GM10248 (cell line): ENCODE measurements at regions not wholly inside any gene's neighbourhood (a gene's known extent, or its start where the extent isn't known, plus 50 kb on each side); places are given as distances from the start of the nearest gene placed in this dataset.

ENCODE experiments used
- CTCF ChIA-PET: fragments of 300-600 bp; sonication (Branson Sonifier 250); formaldehyde crosslinking; extraction: SDS; loops from one replicate; lab custom pipeline; 2021; ENCODE audit warnings: antibody characterized with exemption; lab: Yijun Ruan, JAX
- POLR2A ChIA-PET: fragments of 350-650 bp; sonication (Branson Sonifier 250); formaldehyde crosslinking; extraction: SDS; loops from one replicate; lab custom pipeline; 2020; ENCODE audit warnings: antibody characterized with exemption; lab: Yijun Ruan, JAX
- DNase-seq: peaks from one replicate; pipeline ENCODE4 v3.0.0; 2012; ENCODE audit errors: extremely low spot score
- TF ChIP-seq, protein P1 (sequence below): IDR thresholded peaks from 2 replicates; pipeline ENCODE4 v1.5.1; 2012; ENCODE audit warnings: mild to moderate bottlenecking, low read depth; ENCODE audit errors: extremely low read depth, missing control alignments, control extremely low read depth

DNA sequence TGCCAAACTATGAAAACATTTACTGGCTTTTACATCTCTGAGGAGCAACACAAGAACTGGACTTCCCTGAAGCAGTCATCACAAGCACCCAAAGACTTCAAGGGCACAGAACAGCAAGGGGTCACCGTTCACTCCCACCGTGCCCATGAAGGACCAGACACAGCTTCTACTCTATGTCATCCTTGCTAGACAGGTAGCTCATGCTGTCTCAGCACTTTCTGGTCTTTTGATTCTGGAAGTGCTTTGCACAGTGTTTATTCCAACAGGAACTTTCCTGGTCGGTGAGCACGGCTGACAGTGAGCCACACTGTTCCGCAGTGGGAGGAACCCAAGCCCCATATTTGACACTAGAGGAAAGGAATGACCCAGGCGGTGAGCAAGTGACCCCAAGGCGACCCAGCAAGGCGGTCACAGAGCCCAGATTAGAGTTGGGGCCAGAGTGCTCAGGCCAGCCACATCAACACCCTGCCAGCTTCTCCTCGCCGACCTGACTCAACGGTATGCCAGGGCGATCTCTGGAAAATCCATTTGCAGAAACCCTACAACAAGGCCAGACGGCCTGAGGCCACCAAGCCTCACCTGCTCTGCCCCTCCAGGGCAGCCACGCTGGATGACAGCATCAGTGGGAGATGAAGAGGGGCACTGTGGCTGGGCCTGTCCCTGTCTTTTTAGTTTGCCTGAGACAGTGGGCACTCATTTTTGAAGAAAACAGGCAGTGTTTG is 318.6 kb downstream of the TCERG1L start:
- ChIA-PET POLR2A (no interaction called here), CTCF (no interaction called here)
- DNase-seq = no peak
- TF ChIP-seq, protein P1, sequence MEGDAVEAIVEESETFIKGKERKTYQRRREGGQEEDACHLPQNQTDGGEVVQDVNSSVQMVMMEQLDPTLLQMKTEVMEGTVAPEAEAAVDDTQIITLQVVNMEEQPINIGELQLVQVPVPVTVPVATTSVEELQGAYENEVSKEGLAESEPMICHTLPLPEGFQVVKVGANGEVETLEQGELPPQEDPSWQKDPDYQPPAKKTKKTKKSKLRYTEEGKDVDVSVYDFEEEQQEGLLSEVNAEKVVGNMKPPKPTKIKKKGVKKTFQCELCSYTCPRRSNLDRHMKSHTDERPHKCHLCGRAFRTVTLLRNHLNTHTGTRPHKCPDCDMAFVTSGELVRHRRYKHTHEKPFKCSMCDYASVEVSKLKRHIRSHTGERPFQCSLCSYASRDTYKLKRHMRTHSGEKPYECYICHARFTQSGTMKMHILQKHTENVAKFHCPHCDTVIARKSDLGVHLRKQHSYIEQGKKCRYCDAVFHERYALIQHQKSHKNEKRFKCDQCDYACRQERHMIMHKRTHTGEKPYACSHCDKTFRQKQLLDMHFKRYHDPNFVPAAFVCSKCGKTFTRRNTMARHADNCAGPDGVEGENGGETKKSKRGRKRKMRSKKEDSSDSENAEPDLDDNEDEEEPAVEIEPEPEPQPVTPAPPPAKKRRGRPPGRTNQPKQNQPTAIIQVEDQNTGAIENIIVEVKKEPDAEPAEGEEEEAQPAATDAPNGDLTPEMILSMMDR = no peak

DNA sequence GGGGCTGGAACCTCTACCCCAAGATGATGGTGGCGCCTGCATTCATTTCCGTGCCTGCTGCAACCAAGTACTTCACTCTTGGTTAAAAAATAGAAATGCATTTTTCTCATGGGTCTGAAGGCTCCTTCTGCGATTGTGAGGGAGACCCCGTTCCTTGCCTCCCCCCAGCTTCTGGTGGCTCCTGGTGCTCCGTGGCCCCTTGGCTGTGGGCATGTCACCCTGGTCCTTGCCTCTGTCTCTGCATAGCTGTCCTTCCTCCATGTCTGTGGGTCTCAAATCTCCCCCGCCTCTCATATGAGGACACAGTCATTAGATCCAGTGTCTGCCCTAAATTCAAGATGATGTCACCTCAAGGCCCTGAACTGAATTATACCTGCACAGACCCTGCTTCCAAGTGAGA is 317.9 kb downstream of the TCERG1L start:
- TF ChIP-seq, protein P1 = no peak
- DNase-seq = no peak
- POLR2A ChIA-PET = no interaction called here
- CTCF ChIA-PET = no interaction called here

DNA sequence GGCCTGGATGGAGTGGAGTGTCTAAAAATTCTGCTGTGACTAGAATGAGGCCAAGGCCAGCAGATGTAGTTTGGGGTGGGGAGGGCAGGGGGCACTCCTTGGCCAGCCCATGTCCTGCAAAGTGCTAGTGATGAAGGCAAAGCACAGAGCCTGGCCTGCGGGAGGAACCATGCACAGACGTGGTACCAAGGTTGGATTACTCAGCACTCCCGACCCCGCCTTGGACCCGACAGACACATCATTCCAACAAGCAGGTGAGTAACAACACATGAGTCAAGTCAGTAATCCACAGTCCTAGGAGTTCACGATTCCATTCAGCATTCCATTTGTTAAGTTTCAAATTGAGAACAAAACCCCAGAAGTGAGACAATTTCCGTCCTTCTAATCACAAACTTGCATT is 317.3 kb downstream of the TCERG1L start:
- TF ChIP-seq, protein P1 = no peak
- no peak for DNase-seq
- ChIA-PET POLR2A (no interaction called here), CTCF (no interaction called here)

DNA sequence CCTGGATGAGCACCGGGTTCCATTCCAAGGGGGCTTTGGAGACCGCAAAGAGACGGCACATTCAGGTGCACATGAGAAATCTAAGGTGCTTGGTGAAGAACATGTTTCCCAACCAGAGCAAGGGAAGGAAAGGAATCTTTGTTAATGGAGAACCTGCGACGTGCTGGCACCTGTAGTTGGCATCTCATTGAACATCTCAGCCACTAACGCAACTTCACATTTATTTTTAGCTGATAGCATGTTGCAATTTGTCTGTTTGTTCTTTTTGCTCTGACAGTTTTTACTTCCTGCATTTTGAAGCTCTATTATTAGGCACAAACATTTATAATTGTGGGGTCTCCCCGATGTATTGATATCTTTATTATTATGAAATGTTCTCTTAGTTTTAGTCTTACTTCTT is 316.7 kb downstream of the TCERG1L start:
- TF ChIP-seq, protein P1 = no peak
- POLR2A ChIA-PET = no interaction called here
- CTCF ChIA-PET = no interaction called here
- no peak for DNase-seq

DNA sequence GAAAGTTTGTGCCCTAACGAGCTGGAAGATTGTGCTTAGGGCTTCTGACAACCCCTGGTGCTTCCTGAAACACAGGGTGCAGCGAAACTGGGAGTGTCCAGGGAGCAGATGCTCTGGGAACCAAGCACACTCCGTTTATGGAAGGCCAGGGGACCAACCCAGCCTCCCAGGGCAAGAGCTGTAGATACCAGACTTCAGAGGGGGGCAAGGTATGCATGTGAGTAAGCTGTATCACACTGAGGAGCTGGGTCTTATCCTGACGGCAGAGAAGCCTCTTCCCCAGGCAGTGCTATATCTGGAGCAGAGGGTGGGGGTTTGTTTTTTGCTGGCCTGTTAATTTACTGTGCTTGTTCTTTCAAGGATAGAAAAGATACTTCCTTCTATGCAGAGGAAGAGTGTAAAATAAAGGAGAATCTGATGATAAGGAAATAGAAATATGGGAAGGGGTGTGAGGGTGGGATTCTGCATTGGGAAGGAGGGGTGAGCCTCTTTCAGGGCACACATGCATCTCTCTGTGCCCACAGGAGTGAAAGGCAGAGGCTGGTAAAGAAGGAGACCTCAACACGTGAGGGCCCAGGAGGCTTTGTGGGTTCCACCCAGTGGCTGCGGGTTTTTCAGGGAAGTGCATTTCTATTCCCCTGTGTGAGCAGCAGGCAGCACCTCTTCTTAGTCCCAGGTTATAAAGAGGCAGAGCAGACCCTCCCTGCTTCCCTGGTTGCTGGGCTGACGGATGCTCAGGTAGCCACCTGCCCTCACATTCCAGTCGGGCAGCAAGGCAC is 314.1 kb downstream of the TCERG1L start:
- TF ChIP-seq, protein P1 = no peak
- ChIA-PET POLR2A (no interaction called here), CTCF (no interaction called here)
- DNase-seq = no peak

DNA sequence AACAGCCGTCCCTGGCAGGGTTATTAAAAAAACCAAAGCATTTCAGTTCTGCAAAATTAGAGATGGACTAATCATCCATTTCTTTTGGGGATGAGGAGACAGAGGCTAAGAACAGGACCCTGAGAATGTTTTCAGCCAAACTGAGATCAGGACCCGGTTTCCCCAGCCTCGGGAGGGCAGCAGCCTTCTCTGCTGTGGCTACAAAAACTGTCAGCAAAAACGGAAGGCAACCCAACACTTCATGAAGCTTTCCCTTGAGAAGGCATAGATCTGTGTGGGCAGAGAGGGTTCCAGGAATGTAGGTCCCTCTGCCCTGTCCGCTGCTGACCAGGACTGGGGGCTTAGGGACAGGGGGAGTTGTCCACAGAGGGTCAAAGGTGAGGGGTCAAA is 313.5 kb downstream of the TCERG1L start:
- ChIA-PET POLR2A (no interaction called here), CTCF (no interaction called here)
- TF ChIP-seq, protein P1 = no peak
- DNase-seq = no peak
